ENCODE measurements at regions not wholly inside any gene's neighbourhood (a gene's known extent, or its start where the extent isn't known, plus 50 kb on each side); places are given as distances from the start of the nearest gene placed in this dataset.

DNA sequence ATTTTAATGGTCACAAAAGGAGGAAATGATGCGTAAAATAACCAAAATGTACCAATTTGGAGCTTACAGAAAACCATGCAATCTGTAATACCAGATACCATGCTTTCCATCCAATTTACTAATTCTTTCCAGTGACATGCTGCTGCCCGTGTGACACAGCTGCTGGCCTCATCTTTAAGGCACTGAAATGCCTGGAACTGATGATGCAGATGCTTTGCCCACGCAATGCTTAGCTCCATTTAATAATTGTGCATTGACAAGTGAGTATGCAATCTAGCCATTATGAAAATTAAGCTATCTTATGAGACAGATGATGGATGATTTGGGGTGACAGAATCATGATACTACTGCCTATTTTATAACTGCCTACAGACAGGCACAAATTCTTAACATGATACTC lies 169.2 kb upstream of the CTNND2 start:
- no peaks in the 10 kb centered on the region for H3K27me3 ChIP-seq (ENCODE audit: control insufficient read depth, insufficient read depth, low read length)
- H3K27ac ChIP-seq (ENCODE audit: low read depth, low read length): no peak overlapping the region

GRCh38 chr5:12072441-12072840 lies 168.2 kb upstream of the CTNND2 start:
- Histone ChIP-seq H3K4me3 (ENCODE audit: low read depth, low read length) (no peak overlapping the region), H3K36me3 (ENCODE audit: control insufficient read depth, insufficient read depth, low read length) (no peaks in the 10 kb centered on the region), H3K27ac (ENCODE audit: low read depth, low read length) (no peak overlapping the region), H3K27me3 (ENCODE audit: control insufficient read depth, insufficient read depth, low read length) (no peaks in the 10 kb centered on the region), H3K9me3 (ENCODE audit: control insufficient read depth, insufficient read depth, low read depth, low read length) (no peaks in the 10 kb centered on the region), H3K4me1 (ENCODE audit: control insufficient read depth, insufficient read depth, low read length) (0 out of 2 replicates have a peak, but pooled peaks cover 5% of the 10 kb centered on the region), H3K9ac (ENCODE audit: low read length) (no peak overlapping the region)

More for the DNA sequence above, 169.2 kb upstream of the CTNND2 start:
- no peak overlapping the region for H3K4me3 ChIP-seq (ENCODE audit: low read depth, low read length)
- 0 out of 2 replicates have a peak, but pooled peaks cover 5% of the 10 kb centered on the region for H3K4me1 ChIP-seq (ENCODE audit: control insufficient read depth, insufficient read depth, low read length)
- H3K9me3 ChIP-seq (ENCODE audit: control insufficient read depth, insufficient read depth, low read depth, low read length): no peaks in the 10 kb centered on the region
- no peaks in the 10 kb centered on the region for H3K36me3 ChIP-seq (ENCODE audit: control insufficient read depth, insufficient read depth, low read length)
- H3K9ac ChIP-seq (ENCODE audit: low read length): no peak overlapping the region

DNA sequence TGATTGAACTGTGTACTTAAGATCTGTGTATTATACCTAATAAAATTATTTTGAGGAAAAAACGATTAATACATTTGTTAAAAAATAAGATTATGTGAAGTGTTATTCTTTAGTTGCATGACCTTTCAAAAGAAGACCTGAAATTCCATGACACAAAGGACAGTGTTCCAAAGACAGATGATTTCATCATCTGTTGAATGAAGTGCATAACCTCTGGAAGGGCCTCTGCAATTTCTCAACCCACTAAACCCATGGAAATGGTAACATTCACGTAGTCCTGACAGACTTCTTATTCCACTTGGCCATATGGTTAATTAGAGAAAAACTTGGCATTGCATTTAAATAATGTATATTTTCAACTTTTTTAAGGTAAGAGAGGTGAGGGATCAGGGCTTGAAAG lies 167.2 kb upstream of the CTNND2 start:
- no peaks in the 10 kb centered on the region for H3K9me3 ChIP-seq (ENCODE audit: control insufficient read depth, insufficient read depth, low read depth, low read length)
- H3K36me3 ChIP-seq (ENCODE audit: control insufficient read depth, insufficient read depth, low read length): no peaks in the 10 kb centered on the region
- H3K4me3 ChIP-seq (ENCODE audit: low read depth, low read length): no peak overlapping the region
- 0 out of 2 replicates have a peak, but pooled peaks cover 5% of the 10 kb centered on the region for H3K4me1 ChIP-seq (ENCODE audit: control insufficient read depth, insufficient read depth, low read length)
- H3K27me3 ChIP-seq (ENCODE audit: control insufficient read depth, insufficient read depth, low read length): no peaks in the 10 kb centered on the region
- H3K27ac ChIP-seq (ENCODE audit: low read depth, low read length): no peak overlapping the region
- H3K9ac ChIP-seq (ENCODE audit: low read length): no peak overlapping the region

- Histone ChIP-seq H3K27me3 (ENCODE audit: control insufficient read depth, insufficient read depth, low read length) (no peaks in the 10 kb centered on the region), H3K4me3 (ENCODE audit: low read depth, low read length) (no peak overlapping the region), H3K9ac (ENCODE audit: low read length) (no peak overlapping the region), H3K4me1 (ENCODE audit: control insufficient read depth, insufficient read depth, low read length) (no peaks in the 10 kb centered on the region), H3K27ac (ENCODE audit: low read depth, low read length) (no peak overlapping the region), H3K36me3 (ENCODE audit: control insufficient read depth, insufficient read depth, low read length) (no peaks in the 10 kb centered on the region), H3K9me3 (ENCODE audit: control insufficient read depth, insufficient read depth, low read depth, low read length) (peaks cover 15% of the 10 kb centered on the region)
Measured at GRCh38 chr5:12023614-12024241, 119.5 kb upstream of the CTNND2 start.

DNA sequence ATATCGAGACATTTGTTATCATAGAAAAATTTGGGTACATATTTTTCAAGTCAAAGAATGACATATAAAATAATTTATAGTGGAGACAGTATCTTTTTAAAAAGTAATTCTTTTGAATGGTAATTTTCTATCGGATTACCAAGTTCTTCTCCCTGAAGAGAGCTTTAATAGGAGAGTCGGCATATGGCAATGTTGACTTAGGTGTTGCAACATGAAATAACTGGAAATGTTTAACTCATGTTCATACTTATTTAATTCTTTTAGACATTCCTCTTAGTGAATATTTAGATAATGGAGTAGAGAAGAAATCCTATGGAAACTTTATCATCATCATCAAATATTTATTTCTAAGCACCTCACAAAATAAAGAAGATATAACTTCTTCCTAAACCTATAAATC lies 118.2 kb upstream of the CTNND2 start:
- Histone ChIP-seq H3K4me3 (ENCODE audit: low read depth, low read length) (no peak overlapping the region), H3K36me3 (ENCODE audit: control insufficient read depth, insufficient read depth, low read length) (no peaks in the 10 kb centered on the region)

DNA sequence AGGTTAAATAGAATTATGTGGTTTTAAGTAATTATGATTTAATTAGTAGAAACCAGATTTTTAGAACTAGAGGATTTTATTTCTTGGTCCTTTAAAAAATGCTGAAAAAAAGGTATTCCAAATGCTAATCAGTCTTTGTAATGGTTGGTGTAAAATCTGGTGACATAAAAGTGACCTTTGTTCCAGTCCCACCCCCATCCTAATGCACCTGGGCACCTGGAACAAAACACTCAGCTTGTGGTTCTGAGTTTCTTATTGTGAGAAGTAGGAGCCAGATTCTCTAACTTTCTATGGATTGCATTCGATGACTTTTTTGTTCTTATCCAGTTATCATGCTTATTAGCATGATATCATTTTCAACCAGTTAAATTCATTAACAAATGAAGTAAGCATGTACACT lies 115.1 kb upstream of the CTNND2 start:
- H3K27ac ChIP-seq (ENCODE audit: low read depth, low read length): no peak overlapping the region
- H3K27me3 ChIP-seq (ENCODE audit: control insufficient read depth, insufficient read depth, low read length): no peaks in the 10 kb centered on the region
- H3K9me3 ChIP-seq (ENCODE audit: control insufficient read depth, insufficient read depth, low read depth, low read length): no peaks in the 10 kb centered on the region
- H3K4me1 ChIP-seq (ENCODE audit: control insufficient read depth, insufficient read depth, low read length): peaks cover 4% of the 10 kb centered on the region; the same call in 1 of the 2 replicates
- H3K36me3 ChIP-seq (ENCODE audit: control insufficient read depth, insufficient read depth, low read length): no peaks in the 10 kb centered on the region
- no peak overlapping the region for H3K4me3 ChIP-seq (ENCODE audit: low read depth, low read length)
- no peak overlapping the region for H3K9ac ChIP-seq (ENCODE audit: low read length)

More for the DNA sequence above, 118.2 kb upstream of the CTNND2 start:
- no peaks in the 10 kb centered on the region for H3K27me3 ChIP-seq (ENCODE audit: control insufficient read depth, insufficient read depth, low read length)
- peaks cover 3% of the 10 kb centered on the region; the same call in 1 of the 2 replicates for H3K9me3 ChIP-seq (ENCODE audit: control insufficient read depth, insufficient read depth, low read depth, low read length)
- no peak overlapping the region for H3K9ac ChIP-seq (ENCODE audit: low read length)
- no peaks in the 10 kb centered on the region for H3K4me1 ChIP-seq (ENCODE audit: control insufficient read depth, insufficient read depth, low read length)
- H3K27ac ChIP-seq (ENCODE audit: low read depth, low read length): no peak overlapping the region

DNA sequence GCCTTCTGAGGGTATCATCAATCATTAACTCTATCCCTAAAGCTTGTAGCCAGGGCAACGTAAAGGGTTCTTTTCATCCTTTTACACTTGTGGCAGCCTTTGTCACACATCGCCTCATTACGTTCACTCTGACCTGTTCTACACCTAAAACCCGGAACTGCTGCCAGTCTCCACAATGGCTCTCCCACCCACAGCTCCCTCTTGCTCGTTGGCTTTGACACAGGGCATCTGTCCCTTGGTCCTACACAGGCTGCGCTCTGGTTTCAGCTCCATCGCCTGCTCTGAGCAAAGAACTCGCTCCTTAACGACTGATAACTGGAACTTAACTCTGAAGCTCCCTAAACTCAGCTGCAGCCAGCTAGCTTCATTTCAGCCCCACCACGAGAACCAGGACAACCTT lies 112.8 kb upstream of the CTNND2 start:
- Histone ChIP-seq H3K4me1 (ENCODE audit: control insufficient read depth, insufficient read depth, low read length) (peaks cover 4% of the 10 kb centered on the region; the same call in 1 of the 2 replicates), H3K27ac (ENCODE audit: low read depth, low read length) (no peak overlapping the region), H3K4me3 (ENCODE audit: low read depth, low read length) (no peak overlapping the region), H3K27me3 (ENCODE audit: control insufficient read depth, insufficient read depth, low read length) (no peaks in the 10 kb centered on the region), H3K9me3 (ENCODE audit: control insufficient read depth, insufficient read depth, low read depth, low read length) (no peaks in the 10 kb centered on the region), H3K9ac (ENCODE audit: low read length) (no peak overlapping the region), H3K36me3 (ENCODE audit: control insufficient read depth, insufficient read depth, low read length) (no peaks in the 10 kb centered on the region)

DNA sequence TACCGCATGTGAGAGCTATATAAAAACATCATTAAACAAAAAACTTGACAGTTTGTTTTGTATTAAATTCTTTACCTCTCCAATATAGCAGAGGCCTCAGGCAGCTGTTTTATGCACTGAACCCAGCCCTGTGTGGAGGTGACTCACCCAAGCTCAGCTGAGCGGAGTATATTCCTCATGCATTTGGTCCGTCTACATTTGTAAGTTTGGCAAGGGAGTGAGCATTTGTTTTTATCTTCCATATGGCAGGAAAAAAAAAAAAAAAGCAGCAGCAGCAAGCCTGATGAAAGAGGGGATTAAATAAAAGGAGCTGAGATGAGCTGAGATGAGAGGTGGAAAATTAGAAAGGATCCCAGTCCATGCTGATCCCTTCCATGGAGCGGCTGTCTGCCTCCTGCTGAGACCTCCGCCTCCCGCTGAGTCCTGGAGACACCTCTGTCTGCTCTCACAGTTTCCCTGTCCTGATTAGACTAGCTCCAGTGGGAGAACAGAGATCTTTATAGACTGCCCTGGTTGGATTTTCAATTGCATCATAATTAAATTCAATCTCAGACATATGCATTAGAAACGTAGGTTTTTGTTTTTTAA lies 112.0 kb upstream of the CTNND2 start:
- Histone ChIP-seq H3K9me3 (ENCODE audit: control insufficient read depth, insufficient read depth, low read depth, low read length) (no peaks in the 10 kb centered on the region), H3K4me3 (ENCODE audit: low read depth, low read length) (no peak overlapping the region), H3K9ac (ENCODE audit: low read length) (no peak overlapping the region), H3K27me3 (ENCODE audit: control insufficient read depth, insufficient read depth, low read length) (no peaks in the 10 kb centered on the region), H3K27ac (ENCODE audit: low read depth, low read length) (no peak overlapping the region), H3K36me3 (ENCODE audit: control insufficient read depth, insufficient read depth, low read length) (no peaks in the 10 kb centered on the region), H3K4me1 (ENCODE audit: control insufficient read depth, insufficient read depth, low read length) (peaks cover 4% of the 10 kb centered on the region; the same call in 1 of the 2 replicates)

DNA sequence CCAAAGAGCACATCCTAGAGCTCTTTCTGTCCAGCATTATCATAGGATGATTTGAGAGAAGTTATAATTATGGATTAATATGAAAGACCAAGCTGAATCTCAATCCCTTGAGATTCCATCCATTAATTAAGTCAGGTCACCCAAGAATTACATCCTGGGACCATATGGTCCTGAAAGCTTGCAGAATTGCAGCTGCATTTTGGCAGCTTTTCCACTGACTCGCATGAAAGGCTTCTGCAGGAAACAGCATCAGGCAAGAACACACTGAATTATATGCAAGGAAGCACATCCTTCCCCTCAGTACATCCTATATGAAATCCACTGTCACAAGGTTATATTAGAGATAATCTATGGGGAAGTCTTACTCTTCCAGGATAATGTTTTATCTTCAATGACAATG lies 109.1 kb upstream of the CTNND2 start:
- H3K4me3 ChIP-seq (ENCODE audit: low read depth, low read length): no peak overlapping the region
- H3K4me1 ChIP-seq (ENCODE audit: control insufficient read depth, insufficient read depth, low read length): peaks cover 4% of the 10 kb centered on the region; the same call in 1 of the 2 replicates
- no peak overlapping the region for H3K9ac ChIP-seq (ENCODE audit: low read length)
- no peaks in the 10 kb centered on the region for H3K36me3 ChIP-seq (ENCODE audit: control insufficient read depth, insufficient read depth, low read length)
- no peaks in the 10 kb centered on the region for H3K27me3 ChIP-seq (ENCODE audit: control insufficient read depth, insufficient read depth, low read length)
- H3K9me3 ChIP-seq (ENCODE audit: control insufficient read depth, insufficient read depth, low read depth, low read length): peaks cover 14% of the 10 kb centered on the region
- H3K27ac ChIP-seq (ENCODE audit: low read depth, low read length): no peak overlapping the region

DNA sequence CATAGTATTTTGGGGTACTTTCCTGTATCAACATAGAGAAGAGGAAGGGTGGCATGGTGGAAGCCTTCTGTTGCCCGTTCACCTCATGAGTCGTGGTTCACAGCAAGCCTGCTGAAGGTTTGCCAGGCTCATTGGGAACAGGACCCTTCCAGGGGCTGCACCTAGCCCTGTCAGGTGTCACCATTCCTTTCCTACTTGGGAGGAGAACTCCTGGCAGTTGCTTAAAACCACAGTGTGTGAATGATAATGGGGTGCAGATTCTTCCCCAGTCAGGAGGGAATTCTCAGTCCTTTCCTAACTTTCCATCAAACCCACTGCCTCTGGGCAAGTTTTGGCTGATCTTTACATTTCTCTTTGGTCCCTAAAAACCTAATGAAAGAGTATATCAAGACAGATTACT lies 99.4 kb upstream of the CTNND2 start:
- Histone ChIP-seq H3K4me3 (ENCODE audit: low read depth, low read length) (no peak overlapping the region), H3K4me1 (ENCODE audit: control insufficient read depth, insufficient read depth, low read length) (peaks cover 3% of the 10 kb centered on the region; the same call in 1 of the 2 replicates), H3K27ac (ENCODE audit: low read depth, low read length) (no peak overlapping the region), H3K9ac (ENCODE audit: low read length) (no peak overlapping the region), H3K36me3 (ENCODE audit: control insufficient read depth, insufficient read depth, low read length) (no peaks in the 10 kb centered on the region), H3K9me3 (ENCODE audit: control insufficient read depth, insufficient read depth, low read depth, low read length) (peaks cover 15% of the 10 kb centered on the region), H3K27me3 (ENCODE audit: control insufficient read depth, insufficient read depth, low read length) (no peaks in the 10 kb centered on the region)

- Histone ChIP-seq H3K36me3 (ENCODE audit: control insufficient read depth, insufficient read depth, low read length) (no peaks in the 10 kb centered on the region), H3K4me1 (ENCODE audit: control insufficient read depth, insufficient read depth, low read length) (0 out of 2 replicates have a peak, but pooled peaks cover under 1% of the 10 kb centered on the region)
Measured at GRCh38 chr5:11998397-11998796, 94.2 kb upstream of the CTNND2 start.

More at GRCh38 chr5:11998397-11998796, 94.2 kb upstream of the CTNND2 start:
- Histone ChIP-seq H3K9me3 (ENCODE audit: control insufficient read depth, insufficient read depth, low read depth, low read length) (no peaks in the 10 kb centered on the region), H3K27ac (ENCODE audit: low read depth, low read length) (no peak overlapping the region), H3K27me3 (ENCODE audit: control insufficient read depth, insufficient read depth, low read length) (no peaks in the 10 kb centered on the region), H3K9ac (ENCODE audit: low read length) (no peak overlapping the region), H3K4me3 (ENCODE audit: low read depth, low read length) (no peak overlapping the region)

All from HUES6 (cell line).